ENCODE measurements at regions not wholly inside any gene's neighbourhood (a gene's known extent, or its start where the extent isn't known, plus 50 kb on each side); places are given as distances from the start of the nearest gene placed in this dataset.

- DNase-seq (ENCODE audit: insufficient read length, low spot score, missing footprints): peak; percentile 66
- Histone ChIP-seq H3K9me3 (ENCODE audit: low read depth, low read length) (no peaks in the 10 kb centered on the region), H4K20me1 (ENCODE audit: insufficient read depth, low read length) (no peaks in the 10 kb centered on the region), H3K36me3 (ENCODE audit: insufficient read depth, low read length) (no peaks in the 10 kb centered on the region), H3K79me2 (ENCODE audit: insufficient read depth, low read length) (no peaks in the 10 kb centered on the region), H3K27me3 (ENCODE audit: insufficient read depth, low read length) (no peaks in the 10 kb centered on the region), H2AFZ (ENCODE audit: low read length) (no peak overlapping the region), H3K4me2 (ENCODE audit: insufficient read depth, low read length) (no peak overlapping the region), H3K27ac (ENCODE audit: low read depth, low read length) (no peak overlapping the region), H3K4me3 (ENCODE audit: insufficient read depth, low read length) (no peak overlapping the region), H3K4me1 (ENCODE audit: insufficient read depth, low read length) (peaks cover 20% of the 10 kb centered on the region)
- TF ChIP-seq CTCF (IDR thresholded peaks at IDR 0.05; ENCODE audit: extremely low read depth, low read depth, low read length): no peak
Measured at GRCh38 chr1:221824025-221824424, 82.1 kb upstream of the DUSP10 start.

DNA sequence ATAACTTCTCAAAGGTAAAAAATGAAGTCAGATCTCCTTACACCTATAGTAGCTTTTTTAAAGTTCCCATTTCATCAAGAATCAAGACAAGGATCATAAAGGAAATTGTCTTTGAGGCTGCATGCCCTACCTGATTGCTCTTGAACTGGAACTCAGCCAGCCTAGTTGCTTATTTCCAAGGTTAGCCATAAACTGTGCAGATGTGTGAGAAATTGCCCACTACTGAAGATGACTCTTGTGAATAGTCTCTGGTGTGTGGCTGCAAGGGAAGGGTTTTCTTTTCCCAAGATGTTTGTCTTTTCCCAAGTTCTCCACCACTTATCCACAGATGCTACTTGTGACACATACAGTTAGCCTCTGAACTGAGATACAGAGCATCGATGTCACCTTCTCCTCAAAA is 81.7 kb upstream of the DUSP10 start:
- Histone ChIP-seq H3K27me3 (ENCODE audit: insufficient read depth, low read length) (no peaks in the 10 kb centered on the region), H3K27ac (ENCODE audit: low read depth, low read length) (no peak overlapping the region), H3K4me2 (ENCODE audit: insufficient read depth, low read length) (no peak overlapping the region), H2AFZ (ENCODE audit: low read length) (no peak overlapping the region), H3K4me1 (ENCODE audit: insufficient read depth, low read length) (peaks cover 19% of the 10 kb centered on the region), H3K4me3 (ENCODE audit: insufficient read depth, low read length) (no peak overlapping the region), H4K20me1 (ENCODE audit: insufficient read depth, low read length) (no peaks in the 10 kb centered on the region), H3K36me3 (ENCODE audit: insufficient read depth, low read length) (no peaks in the 10 kb centered on the region), H3K9me3 (ENCODE audit: low read depth, low read length) (no peaks in the 10 kb centered on the region), H3K79me2 (ENCODE audit: insufficient read depth, low read length) (no peaks in the 10 kb centered on the region)
- TF ChIP-seq CTCF (IDR thresholded peaks at IDR 0.05; ENCODE audit: extremely low read depth, low read depth, low read length): no peak
- no peak for DNase-seq (ENCODE audit: insufficient read length, low spot score, missing footprints)

GRCh38 chr1:221823149-221823548 is 81.3 kb upstream of the DUSP10 start:
- no peak for DNase-seq (ENCODE audit: insufficient read length, low spot score, missing footprints)
- Histone ChIP-seq H3K4me1 (ENCODE audit: insufficient read depth, low read length) (peaks cover 19% of the 10 kb centered on the region), H3K27ac (ENCODE audit: low read depth, low read length) (no peak overlapping the region), H3K27me3 (ENCODE audit: insufficient read depth, low read length) (no peaks in the 10 kb centered on the region), H3K36me3 (ENCODE audit: insufficient read depth, low read length) (no peaks in the 10 kb centered on the region), H3K4me2 (ENCODE audit: insufficient read depth, low read length) (no peak overlapping the region), H3K79me2 (ENCODE audit: insufficient read depth, low read length) (no peaks in the 10 kb centered on the region), H4K20me1 (ENCODE audit: insufficient read depth, low read length) (no peaks in the 10 kb centered on the region), H3K9me3 (ENCODE audit: low read depth, low read length) (no peaks in the 10 kb centered on the region), H2AFZ (ENCODE audit: low read length) (no peak overlapping the region), H3K4me3 (ENCODE audit: insufficient read depth, low read length) (no peak overlapping the region)
- TF ChIP-seq CTCF (IDR thresholded peaks at IDR 0.05; ENCODE audit: extremely low read depth, low read depth, low read length): no peak

GRCh38 chr1:221822591-221822990 is 80.7 kb upstream of the DUSP10 start:
- H3K27me3 ChIP-seq (ENCODE audit: insufficient read depth, low read length): no peaks in the 10 kb centered on the region
- DNase-seq (ENCODE audit: insufficient read length, low spot score, missing footprints): no peak
- H3K4me1 ChIP-seq (ENCODE audit: insufficient read depth, low read length): peaks cover 19% of the 10 kb centered on the region
- H2AFZ ChIP-seq (ENCODE audit: low read length): no peak overlapping the region
- H3K9me3 ChIP-seq (ENCODE audit: low read depth, low read length): no peaks in the 10 kb centered on the region
- H3K4me2 ChIP-seq (ENCODE audit: insufficient read depth, low read length): no peak overlapping the region
- H3K79me2 ChIP-seq (ENCODE audit: insufficient read depth, low read length): no peaks in the 10 kb centered on the region
- H4K20me1 ChIP-seq (ENCODE audit: insufficient read depth, low read length): no peaks in the 10 kb centered on the region
- TF ChIP-seq CTCF (IDR thresholded peaks at IDR 0.05; ENCODE audit: extremely low read depth, low read depth, low read length): no peak
- no peak overlapping the region for H3K4me3 ChIP-seq (ENCODE audit: insufficient read depth, low read length)
- H3K27ac ChIP-seq (ENCODE audit: low read depth, low read length): no peak overlapping the region
- no peaks in the 10 kb centered on the region for H3K36me3 ChIP-seq (ENCODE audit: insufficient read depth, low read length)
